Astrocyte of the spinal cord (primary cell): ENCODE measurements at regions not wholly inside any gene's neighbourhood (a gene's known extent, or its start where the extent isn't known, plus 50 kb on each side); places are given as distances from the start of the nearest gene placed in this dataset.

ENCODE experiments used
- DNase-seq: peaks from one replicate; pipeline ENCODE4 v3.0.0; 2011; ENCODE audit warnings: low read depth, low spot score
- H3K4me3 ChIP-seq: 2 replicates; pipeline ENCODE4 v1.5.1; 2011; ENCODE audit warnings: low read depth, mild to moderate bottlenecking, low read length, moderate library complexity
- CTCF ChIP-seq: IDR thresholded peaks from 2 replicates; pipeline ENCODE4 v1.5.1; 2012; ENCODE audit warnings: low read depth, mild to moderate bottlenecking, low read length, inconsistent platforms
- in situ Hi-C: cut with HindIII; loops from 2 replicates; pipeline ENCODE4 v1.10.0; 2017; ENCODE audit warnings: low sequenced_read_pairs

- no peak for DNase-seq
- in situ Hi-C loops = no loop called here
- H3K4me3 ChIP-seq = no peak overlapping the region
- no peak for TF ChIP-seq CTCF
Observed at GRCh38 chrX:2588049-2588448, 87.3 kb upstream of the DHRSX start.

GRCh38 chrX:2587146-2587545 lies 86.4 kb upstream of the DHRSX start:
- in situ Hi-C loops = no loop called here
- no peak for DNase-seq
- no peak for TF ChIP-seq CTCF
- no peak overlapping the region for H3K4me3 ChIP-seq

- no peak for TF ChIP-seq CTCF
- H3K4me3 ChIP-seq = no peak overlapping the region
- no peak for DNase-seq
- in situ Hi-C loops = no loop called here
Observed at GRCh38 chrX:2585158-2585470, 84.3 kb upstream of the DHRSX start.

- in situ Hi-C loops = no loop called here
Observed at GRCh38 chrX:2584251-2585157, 83.7 kb upstream of the DHRSX start.

GRCh38 chrX:2583194-2584162 lies 82.7 kb upstream of the DHRSX start:
- TF ChIP-seq CTCF = no peak
- DNase-seq = no peak
- no peak overlapping the region for H3K4me3 ChIP-seq
- in situ Hi-C loops = no loop called here

More at GRCh38 chrX:2584251-2585157, 83.7 kb upstream of the DHRSX start:
- TF ChIP-seq CTCF = no peak
- H3K4me3 ChIP-seq = no peak overlapping the region
- no peak for DNase-seq

GRCh38 chrX:2582667-2583066 lies 81.9 kb upstream of the DHRSX start:
- no peak for DNase-seq
- no peak for TF ChIP-seq CTCF
- in situ Hi-C loops = no loop called here
- H3K4me3 ChIP-seq = no peak overlapping the region
